IMR-90 (cell line): ENCODE measurements at regions not wholly inside any gene's neighbourhood (a gene's known extent, or its start where the extent isn't known, plus 50 kb on each side); places are given as distances from the start of the nearest gene placed in this dataset.

Source experiments
- ATAC-seq: fragments of 200-7000 bp; cut with Tn5 transposase; 2 replicates; pipeline ENCODE4 v1.9.1; 2020; ENCODE audit warnings: low read depth, mild to moderate bottlenecking, moderate library complexity
- BruUV-seq: library from RNA; stranded (reverse); fragments of 400-500 nt; replicated peaks from 2 replicates; lab custom pipeline; 2021; lab: Mats Ljungman, UMichigan
- CTCF ChIA-PET: fragments of 300-600 bp; formaldehyde crosslinking; extraction: SDS; loops from one replicate; lab custom pipeline; 2021; ENCODE audit warnings: antibody characterized with exemption; lab: Yijun Ruan, JAX
- POLR2A ChIA-PET: fragments of 300-600 bp; sonication (Branson Sonifier 250); formaldehyde crosslinking; loops from one replicate; lab custom pipeline; 2022; ENCODE audit warnings: antibody characterized with exemption; ENCODE audit not compliant: unreplicated experiment; lab: Charles Lee
- DNase-seq: peaks from one replicate; pipeline ENCODE4 v3.0.0; 2013
- H2AFZ ChIP-seq: replicated peaks from 2 replicates; pipeline ENCODE3; 2013; ENCODE audit warnings: low read length, mild to moderate bottlenecking; ENCODE audit not compliant: poor library complexity
- H2AK5ac ChIP-seq: 2 replicates; pipeline ENCODE4 v1.6.1; 2013; ENCODE audit warnings: low read depth, low read length, inconsistent platforms
- H2AK9ac ChIP-seq: replicated peaks from 2 replicates; pipeline ENCODE3; 2013; ENCODE audit warnings: mild to moderate bottlenecking, low read depth, low read length, moderate library complexity; ENCODE audit not compliant: poor library complexity
- H2BK120ac ChIP-seq: 2 replicates; pipeline ENCODE4 v1.6.1; 2013; ENCODE audit warnings: low read depth, low read length, inconsistent platforms
- H2BK15ac ChIP-seq: 3 replicates; pipeline ENCODE4 v1.6.1; 2013; ENCODE audit warnings: low read depth, low read length, inconsistent platforms
- H2BK20ac ChIP-seq: 2 replicates; pipeline ENCODE4 v1.6.1; 2013; ENCODE audit warnings: low read depth, mild to moderate bottlenecking, inconsistent platforms, low read length, moderate library complexity
- H2BK5ac ChIP-seq: 2 replicates; pipeline ENCODE4 v1.6.1; 2013; ENCODE audit warnings: mild to moderate bottlenecking, low read depth, low read length, inconsistent platforms; ENCODE audit not compliant: poor library complexity, severe bottlenecking
- H3K14ac ChIP-seq: replicated peaks from 2 replicates; pipeline ENCODE4 v1.6.1; 2013; ENCODE audit warnings: low read depth, low read length, inconsistent platforms
- H3K18ac ChIP-seq: 2 replicates; pipeline ENCODE4 v1.6.1; 2013; ENCODE audit warnings: low read depth, low read length, control low read depth
- H3K23ac ChIP-seq: 2 replicates; pipeline ENCODE4 v1.6.1; 2013; ENCODE audit warnings: low read depth, low read length, inconsistent platforms
- H3K27ac ChIP-seq: 2 replicates; pipeline ENCODE4 v1.5.1; 2013; ENCODE audit warnings: mild to moderate bottlenecking, control low read depth, low read length; ENCODE audit not compliant: insufficient read depth
- H3K27me3 ChIP-seq: 2 replicates; pipeline ENCODE4 v1.6.1; 2013; ENCODE audit warnings: low read length; ENCODE audit not compliant: control insufficient read depth, insufficient read depth
- H3K36me3 ChIP-seq: 2 replicates; pipeline ENCODE4 v1.6.1; 2013; ENCODE audit warnings: low read length, mixed read lengths; ENCODE audit not compliant: control insufficient read depth, insufficient read depth
- H3K4ac ChIP-seq: 2 replicates; pipeline ENCODE4 v1.6.1; 2013; ENCODE audit warnings: low read depth, low read length, inconsistent platforms
- H3K4me1 ChIP-seq: 2 replicates; pipeline ENCODE4 v1.6.1; 2013; ENCODE audit warnings: low read length, mixed read lengths; ENCODE audit not compliant: control insufficient read depth, insufficient read depth
- H3K4me2 ChIP-seq: 2 replicates; pipeline ENCODE4 v1.6.1; 2013; ENCODE audit warnings: low read depth, mild to moderate bottlenecking, control low read depth, low read length, moderate library complexity
- H3K4me3 ChIP-seq: 2 replicates; pipeline ENCODE4 v1.5.1; 2013; ENCODE audit warnings: low read depth, mild to moderate bottlenecking, control low read depth, low read length, moderate library complexity; ENCODE audit not compliant: insufficient read depth
- H3K56ac ChIP-seq: 2 replicates; pipeline ENCODE4 v1.6.1; 2013; ENCODE audit warnings: low read length, inconsistent platforms; ENCODE audit not compliant: insufficient read depth; ENCODE audit errors: extremely low read depth
- H3K79me1 ChIP-seq, 2 experiments: 2 replicates each; pipeline ENCODE4 v1.6.1; 2013; ENCODE audit warnings: low read length in 2 of 2, inconsistent platforms in 1 of 2, low read depth in 1 of 2
- H3K9ac ChIP-seq: 2 replicates; pipeline ENCODE4 v1.6.1; 2013; ENCODE audit warnings: low read depth, low read length, control low read depth
- H3K9me1 ChIP-seq: 2 replicates; pipeline ENCODE4 v1.6.1; 2013; ENCODE audit warnings: low read length, inconsistent platforms; ENCODE audit not compliant: insufficient read depth
- H3K9me3 ChIP-seq: 2 replicates; pipeline ENCODE4 v1.6.1; 2013; ENCODE audit warnings: low read length; ENCODE audit not compliant: control insufficient read depth, insufficient read depth
- H4K20me1 ChIP-seq: 2 replicates; pipeline ENCODE4 v1.6.1; 2013; ENCODE audit warnings: low read length, inconsistent platforms; ENCODE audit not compliant: insufficient read depth
- H4K5ac ChIP-seq: 2 replicates; pipeline ENCODE4 v1.6.1; 2013; ENCODE audit warnings: mild to moderate bottlenecking, low read depth, low read length, control low read depth
- H4K8ac ChIP-seq, 2 experiments: 2 replicates each; pipeline ENCODE4 v1.6.1; 2013; ENCODE audit warnings: low read depth in 2 of 2, low read length in 2 of 2, control low read depth in 1 of 2, inconsistent platforms in 1 of 2
- H4K91ac ChIP-seq: 2 replicates; pipeline ENCODE4 v1.6.1; 2013; ENCODE audit warnings: low read depth, low read length, inconsistent platforms; ENCODE audit not compliant: insufficient read depth
- BHLHE40 ChIP-seq: fragments of 150-350 bp; IDR thresholded peaks from 2 replicates; pipeline ENCODE4 v1.6.1; 2016; ENCODE audit warnings: mild to moderate bottlenecking, low read depth, low read length
- CEBPB ChIP-seq: IDR thresholded peaks from 2 replicates; pipeline ENCODE4 v1.6.1; 2012; ENCODE audit warnings: low read depth, low read length, improper control_type of control experiment
- CHD1 ChIP-seq: IDR thresholded peaks from 2 replicates; pipeline ENCODE4 v1.6.1; 2012; ENCODE audit warnings: low read depth, low read length, improper control_type of control experiment
- CTCF ChIP-seq: conservative IDR thresholded peaks from 2 replicates; pipeline ENCODE4 v1.5.1; 2012; ENCODE audit warnings: mild to moderate bottlenecking, low read depth, low read length, improper control_type of control experiment
- ELK1 ChIP-seq: fragments of 150-350 bp; IDR thresholded peaks from 2 replicates; pipeline ENCODE4 v1.6.1; 2016; ENCODE audit warnings: low read depth, mild to moderate bottlenecking, low read length, moderate library complexity, borderline replicate concordance
- MAFK ChIP-seq: IDR thresholded peaks from 2 replicates; pipeline ENCODE4 v1.6.1; 2012; ENCODE audit warnings: low read depth, low read length, improper control_type of control experiment
- MAZ ChIP-seq: IDR thresholded peaks from 2 replicates; pipeline ENCODE4 v1.6.1; 2012; ENCODE audit warnings: low read depth, mild to moderate bottlenecking, low read length, improper control_type of control experiment, moderate library complexity, borderline replicate concordance
- NFE2L2 ChIP-seq: fragments of 150-350 bp; IDR thresholded peaks from 2 replicates; pipeline ENCODE4 v1.6.1; 2016; ENCODE audit warnings: low read depth, mild to moderate bottlenecking, low read length
- POLR2A ChIP-seq: IDR thresholded peaks from 2 replicates; pipeline ENCODE4 v1.6.1; 2012; ENCODE audit warnings: mild to moderate bottlenecking, low read depth, low read length
- RAD21 ChIP-seq: IDR thresholded peaks from 2 replicates; pipeline ENCODE4 v1.6.1; 2012; ENCODE audit warnings: low read length, improper control_type of control experiment
- RCOR1 ChIP-seq: IDR thresholded peaks from 2 replicates; pipeline ENCODE4 v1.6.1; 2012; ENCODE audit warnings: mild to moderate bottlenecking, low read length, improper control_type of control experiment; ENCODE audit not compliant: insufficient replicate concordance
- RFX5 ChIP-seq: IDR thresholded peaks from 2 replicates; pipeline ENCODE4 v1.8.0; 2012; ENCODE audit warnings: low read depth, mild to moderate bottlenecking, low read length, moderate library complexity
- SMC3 ChIP-seq: fragments of 150-350 bp; IDR thresholded peaks from 2 replicates; pipeline ENCODE4 v1.6.1; 2016; ENCODE audit warnings: low read depth, mild to moderate bottlenecking, antibody characterized with exemption, low read length, moderate library complexity
- WGBS, 2 experiments: methylation state at CpG; one replicate each; pipeline versions ENCODE4 v1.1.5 to v1.1.7; 2013; ENCODE audit warnings: missing lambda C conversion rate in 2 of 2; ENCODE audit not compliant: insufficient read length in 1 of 2; ENCODE audit errors: extremely low coverage in 2 of 2; 5-methylcytosine and 5-hydroxymethylcytosine counted together
- dilution Hi-C: fragments of 300-500 bp; cut with HindIII; formaldehyde crosslinking; loops from one replicate; pipeline ENCODE4 v1.14.3; 2018; ENCODE audit warnings: low sequenced_read_pairs; ENCODE audit not compliant: unreplicated experiment
- in situ Hi-C: fragments of 300-500 bp; cut with MboI; formaldehyde crosslinking; loops from 3 replicates; pipeline ENCODE4 v1.14.3; 2019; ENCODE audit warnings: low sequenced_read_pairs, inconsistent platforms, mixed read lengths
- intact Hi-C: fragments of 100-400 bp; cut with micrococcal nuclease; formaldehyde crosslinking; loops from 2 replicates; pipeline ENCODE4 v1.10.0; 2022

GRCh38 chr1:60560701-60561100 lies 487.1 kb upstream of the C1orf87 start:
- Histone ChIP-seq H4K5ac (no peak overlapping the region), H3K4ac (no peak overlapping the region), H3K9me1 (no peaks in the 10 kb centered on the region), H4K8ac (no peak overlapping the region), H3K4me3 (no peak overlapping the region), H3K23ac (no peak overlapping the region), H2AK5ac (no peak overlapping the region), H2BK20ac (no peak overlapping the region), H2AK9ac (no peak overlapping the region), H3K79me1 (no peaks in the 10 kb centered on the region), H2BK15ac (no peak overlapping the region), H2BK120ac (no peak overlapping the region), H4K91ac (no peak overlapping the region), H3K4me2 (no peak overlapping the region), H3K27me3 (no peaks in the 10 kb centered on the region), H3K14ac (no peak overlapping the region), H4K20me1 (no peaks in the 10 kb centered on the region), H2AFZ (no peak overlapping the region), H3K4me1 (no peaks in the 10 kb centered on the region), H3K36me3 (no peaks in the 10 kb centered on the region), H3K18ac (no peak overlapping the region), H3K56ac (no peak overlapping the region), H3K9me3 (peaks cover 2% of the 10 kb centered on the region; the same call in 1 of the 2 replicates), H3K27ac (no peak overlapping the region), H2BK5ac (no peak overlapping the region), H3K9ac (no peak overlapping the region)
- POLR2A ChIA-PET: no interaction called here
- DNase-seq (no peak), ATAC-seq (no peak)
- dilution Hi-C loops: no loop called here
- intact Hi-C loops: no loop called here
- BruUV-seq: no TSS peak
- CTCF ChIA-PET: no interaction called here
- TF ChIP-seq NFE2L2: no peak
- TF ChIP-seq CEBPB: no peak
- no peak for TF ChIP-seq SMC3
- no peak for TF ChIP-seq MAZ
- no peak for TF ChIP-seq RFX5
- TF ChIP-seq RAD21: no peak
- TF ChIP-seq MAFK: no peak
- TF ChIP-seq CHD1: no peak
- TF ChIP-seq RCOR1: no peak
- TF ChIP-seq CTCF: no peak
- TF ChIP-seq POLR2A: no peak
- TF ChIP-seq BHLHE40: no peak
- no peak for TF ChIP-seq ELK1
- in situ Hi-C loops: no loop called here
- no CpG with 5 or more reads among the region's 3 CpGs for WGBS, 2 experiments
